GM12801 (cell line): ENCODE measurements at regions not wholly inside any gene's neighbourhood (a gene's known extent, or its start where the extent isn't known, plus 50 kb on each side); places are given as distances from the start of the nearest gene placed in this dataset.

Experiments
- CTCF ChIP-seq: IDR thresholded peaks from one replicate; pipeline ENCODE4 v1.5.1; 2011; ENCODE audit warnings: control low read depth; ENCODE audit not compliant: insufficient read length; ENCODE audit errors: extremely low read depth

GRCh38 chr13:53501387-53501786, 472.8 kb downstream of the OLFM4 start:
- TF ChIP-seq CTCF = no peak

- no peak for TF ChIP-seq CTCF
These were observed 479.1 kb downstream of the OLFM4 start for GRCh38 chr13:53507741-53508140.

GRCh38 chr13:53512635-53513034, 484.0 kb downstream of the OLFM4 start:
- TF ChIP-seq CTCF = no peak

GRCh38 chr13:53513226-53513625, 484.6 kb downstream of the OLFM4 start:
- no peak for TF ChIP-seq CTCF

- no peak for TF ChIP-seq CTCF
These were observed 491.5 kb downstream of the OLFM4 start for GRCh38 chr13:53520132-53520531.

- TF ChIP-seq CTCF = no peak
These were observed 493.4 kb downstream of the OLFM4 start for GRCh38 chr13:53522034-53522433.

- TF ChIP-seq CTCF = no peak
These were observed 509.0 kb downstream of the OLFM4 start for GRCh38 chr13:53537586-53537985.
